Endothelial cell of umbilical vein (primary cell): ENCODE measurements at regions not wholly inside any gene's neighbourhood (a gene's known extent, or its start where the extent isn't known, plus 50 kb on each side); places are given as distances from the start of the nearest gene placed in this dataset.

ENCODE experiments used
- CTCF ChIP-seq, 2 donors: IDR thresholded peaks; 1 replicate in 1 of 2; 2 replicates in 1 of 2; pipeline ENCODE4 v1.5.1; 2011; ENCODE audit warnings: low read length in 2 of 2, mild to moderate bottlenecking in 2 of 2, moderate library complexity in 2 of 2, control low read depth in 1 of 2, inconsistent platforms in 1 of 2, low read depth in 1 of 2; ENCODE audit not compliant: insufficient read depth in 1 of 2; ENCODE audit errors: extremely low read depth in 1 of 2
- JUN ChIP-seq: IDR thresholded peaks from 2 replicates; pipeline ENCODE4 v1.6.1; 2011; ENCODE audit warnings: borderline replicate concordance, low read depth; ENCODE audit not compliant: insufficient read length, insufficient read depth
- MAX ChIP-seq: IDR thresholded peaks from 2 replicates; pipeline ENCODE4 v1.6.1; 2011; ENCODE audit not compliant: insufficient read depth, insufficient read length
- MYC ChIP-seq: IDR thresholded peaks from one replicate; pipeline ENCODE4 v1.6.1; 2011; ENCODE audit warnings: mild to moderate bottlenecking, low read depth, low read length
- POLR2A ChIP-seq: IDR thresholded peaks from 2 replicates; pipeline ENCODE4 v1.6.1; 2012; ENCODE audit warnings: low read depth, mild to moderate bottlenecking, control low read depth, low read length
- POLR2AphosphoS5 ChIP-seq: IDR thresholded peaks from 2 replicates; pipeline ENCODE4 v1.6.1; 2012; ENCODE audit warnings: low read depth, mild to moderate bottlenecking, control low read depth, low read length, moderate library complexity; ENCODE audit not compliant: insufficient read depth

GRCh38 chr2:144261966-144262365 is 258.0 kb downstream of the ZEB2 start:
- no peak for TF ChIP-seq MAX
- TF ChIP-seq POLR2AphosphoS5, result no peak
- TF ChIP-seq CTCF (IDR thresholded peaks at IDR 0.05; ENCODE audit: extremely low read depth in 1 of 2, insufficient read depth in 1 of 2, low read depth in 1 of 2, low read length in 2 of 2), result no peak
- TF ChIP-seq POLR2A, result no peak
- TF ChIP-seq MYC, result no peak
- TF ChIP-seq JUN, result no peak
